ENCODE measurements at regions not wholly inside any gene's neighbourhood (a gene's known extent, or its start where the extent isn't known, plus 50 kb on each side); places are given as distances from the start of the nearest gene placed in this dataset.

GRCh38 chr1:194602184-194602583 lies 1415.8 kb upstream of the B3GALT2 start:
- Histone ChIP-seq H3K9me3 (ENCODE audit: low read depth, low read length) (no peaks in the 10 kb centered on the region), H2AFZ (ENCODE audit: low read length) (no peak overlapping the region), H3K4me1 (ENCODE audit: insufficient read depth, low read length) (no peaks in the 10 kb centered on the region), H3K36me3 (ENCODE audit: insufficient read depth, low read length) (no peaks in the 10 kb centered on the region), H3K4me3 (ENCODE audit: insufficient read depth, low read length) (no peak overlapping the region), H4K20me1 (ENCODE audit: insufficient read depth, low read length) (no peaks in the 10 kb centered on the region), H3K79me2 (ENCODE audit: insufficient read depth, low read length) (no peaks in the 10 kb centered on the region), H3K27ac (ENCODE audit: low read depth, low read length) (no peak overlapping the region), H3K4me2 (ENCODE audit: insufficient read depth, low read length) (no peak overlapping the region), H3K27me3 (ENCODE audit: insufficient read depth, low read length) (no peaks in the 10 kb centered on the region)
- TF ChIP-seq CTCF (IDR thresholded peaks at IDR 0.05; ENCODE audit: extremely low read depth, low read depth, low read length): no peak
- DNase-seq (ENCODE audit: insufficient read length, low spot score, missing footprints): no peak

GRCh38 chr1:194600716-194601115 lies 1414.3 kb upstream of the B3GALT2 start:
- H3K4me2 ChIP-seq (ENCODE audit: insufficient read depth, low read length): no peak overlapping the region
- no peak overlapping the region for H3K27ac ChIP-seq (ENCODE audit: low read depth, low read length)
- TF ChIP-seq CTCF (IDR thresholded peaks at IDR 0.05; ENCODE audit: extremely low read depth, low read depth, low read length): no peak
- H3K36me3 ChIP-seq (ENCODE audit: insufficient read depth, low read length): no peaks in the 10 kb centered on the region
- H3K79me2 ChIP-seq (ENCODE audit: insufficient read depth, low read length): no peaks in the 10 kb centered on the region
- no peaks in the 10 kb centered on the region for H3K4me1 ChIP-seq (ENCODE audit: insufficient read depth, low read length)
- no peaks in the 10 kb centered on the region for H3K27me3 ChIP-seq (ENCODE audit: insufficient read depth, low read length)
- no peaks in the 10 kb centered on the region for H4K20me1 ChIP-seq (ENCODE audit: insufficient read depth, low read length)
- no peaks in the 10 kb centered on the region for H3K9me3 ChIP-seq (ENCODE audit: low read depth, low read length)
- no peak for DNase-seq (ENCODE audit: insufficient read length, low spot score, missing footprints)
- H2AFZ ChIP-seq (ENCODE audit: low read length): no peak overlapping the region
- H3K4me3 ChIP-seq (ENCODE audit: insufficient read depth, low read length): no peak overlapping the region

GRCh38 chr1:194598098-194598497 lies 1411.7 kb upstream of the B3GALT2 start:
- Histone ChIP-seq H2AFZ (ENCODE audit: low read length) (no peak overlapping the region), H3K4me3 (ENCODE audit: insufficient read depth, low read length) (no peak overlapping the region), H3K27ac (ENCODE audit: low read depth, low read length) (no peak overlapping the region), H3K27me3 (ENCODE audit: insufficient read depth, low read length) (no peaks in the 10 kb centered on the region), H3K36me3 (ENCODE audit: insufficient read depth, low read length) (no peaks in the 10 kb centered on the region), H3K4me1 (ENCODE audit: insufficient read depth, low read length) (no peaks in the 10 kb centered on the region), H4K20me1 (ENCODE audit: insufficient read depth, low read length) (no peaks in the 10 kb centered on the region), H3K9me3 (ENCODE audit: low read depth, low read length) (no peaks in the 10 kb centered on the region), H3K4me2 (ENCODE audit: insufficient read depth, low read length) (no peak overlapping the region), H3K79me2 (ENCODE audit: insufficient read depth, low read length) (no peaks in the 10 kb centered on the region)
- no peak for TF ChIP-seq CTCF (IDR thresholded peaks at IDR 0.05; ENCODE audit: extremely low read depth, low read depth, low read length)
- no peak for DNase-seq (ENCODE audit: insufficient read length, low spot score, missing footprints)

- no peaks in the 10 kb centered on the region for H4K20me1 ChIP-seq (ENCODE audit: insufficient read depth, low read length)
- no peak overlapping the region for H2AFZ ChIP-seq (ENCODE audit: low read length)
- H3K4me1 ChIP-seq (ENCODE audit: insufficient read depth, low read length): no peaks in the 10 kb centered on the region
- no peak overlapping the region for H3K4me3 ChIP-seq (ENCODE audit: insufficient read depth, low read length)
- no peak for DNase-seq (ENCODE audit: insufficient read length, low spot score, missing footprints)
- H3K27ac ChIP-seq (ENCODE audit: low read depth, low read length): no peak overlapping the region
- no peaks in the 10 kb centered on the region for H3K9me3 ChIP-seq (ENCODE audit: low read depth, low read length)
- H3K79me2 ChIP-seq (ENCODE audit: insufficient read depth, low read length): no peaks in the 10 kb centered on the region
- no peak for TF ChIP-seq CTCF (IDR thresholded peaks at IDR 0.05; ENCODE audit: extremely low read depth, low read depth, low read length)
- H3K4me2 ChIP-seq (ENCODE audit: insufficient read depth, low read length): no peak overlapping the region
- H3K27me3 ChIP-seq (ENCODE audit: insufficient read depth, low read length): no peaks in the 10 kb centered on the region
- no peaks in the 10 kb centered on the region for H3K36me3 ChIP-seq (ENCODE audit: insufficient read depth, low read length)
Observed at GRCh38 chr1:194586302-194586701, 1399.9 kb upstream of the B3GALT2 start.

All from osteoblast (primary cell).